HL-60/S4 treated with retinoic acid at 250 ng/mL for 4 days and 3 days (cell line): ENCODE measurements at regions not wholly inside any gene's neighbourhood (a gene's known extent, or its start where the extent isn't known, plus 50 kb on each side); places are given as distances from the start of the nearest gene placed in this dataset.

Experiments used
- in situ Hi-C: fragments of 300-500 bp; cut with MboI; formaldehyde crosslinking; loops from 2 replicates; pipeline ENCODE4 v1.7.0; 2022; ENCODE audit warnings: low sequenced_read_pairs

DNA sequence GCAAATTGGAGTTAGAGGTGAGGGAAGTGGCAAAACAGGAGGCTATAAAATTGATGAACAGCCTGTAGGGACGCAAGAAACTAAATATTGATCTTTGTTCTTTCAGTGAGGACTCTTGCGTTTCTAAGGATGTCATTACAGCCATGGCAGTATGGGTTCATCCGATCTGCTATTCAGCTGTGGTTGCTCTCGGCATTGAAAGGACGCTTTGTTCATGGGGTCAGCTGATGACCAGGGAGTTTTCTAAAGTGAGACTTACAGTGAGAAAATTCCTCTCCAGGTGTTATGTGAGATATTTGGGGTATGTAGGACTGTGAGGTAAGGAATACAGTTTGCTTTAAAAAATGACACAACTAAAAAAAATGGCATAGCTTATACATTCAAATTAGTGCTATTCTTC is 52.7 kb upstream of the PELI1 start:
- in situ Hi-C loops = no loop called here

GRCh38 chr2:64201151-64201550 is 56.9 kb upstream of the PELI1 start:
- in situ Hi-C loops = no loop called here

GRCh38 chr2:64202206-64202845 is 58.1 kb upstream of the PELI1 start:
- in situ Hi-C loops = no loop called here

- in situ Hi-C loops = no loop called here
Observed at GRCh38 chr2:64203131-64203857, 59.1 kb upstream of the PELI1 start.

- in situ Hi-C loops = no loop called here
Observed at GRCh38 chr2:64203858-64204632, 59.8 kb upstream of the PELI1 start.

GRCh38 chr2:64204703-64205102 is 60.5 kb upstream of the PELI1 start:
- in situ Hi-C loops = no loop called here

GRCh38 chr2:64205415-64205814 is 61.2 kb upstream of the PELI1 start:
- in situ Hi-C loops = no loop called here

- in situ Hi-C loops = no loop called here
Observed at GRCh38 chr2:64207573-64207972, 63.4 kb upstream of the PELI1 start.

GRCh38 chr2:64210816-64211215 is 66.6 kb upstream of the PELI1 start:
- in situ Hi-C loops = no loop called here

- in situ Hi-C loops = no loop called here
Observed at GRCh38 chr2:64211276-64211921, 67.2 kb upstream of the PELI1 start.

DNA sequence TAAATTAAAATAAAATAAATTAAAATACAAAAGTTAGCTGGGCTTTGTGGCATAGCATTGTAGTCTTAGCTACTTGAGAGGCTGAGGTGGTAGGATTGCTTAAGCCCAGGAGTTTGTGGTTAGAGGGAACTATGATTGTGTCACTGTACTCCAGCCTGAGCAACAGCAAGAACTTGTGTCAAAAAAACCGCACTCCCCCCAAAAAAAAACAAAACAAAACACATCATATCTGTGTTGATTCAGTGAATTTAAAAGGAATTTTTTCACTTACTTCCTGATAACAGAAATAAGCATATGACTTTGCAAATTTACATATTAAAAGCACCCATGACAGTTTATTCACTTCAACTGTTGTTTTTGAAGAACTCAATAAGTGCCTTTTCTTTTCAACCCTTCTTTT is 68.1 kb upstream of the PELI1 start:
- in situ Hi-C loops = no loop called here

DNA sequence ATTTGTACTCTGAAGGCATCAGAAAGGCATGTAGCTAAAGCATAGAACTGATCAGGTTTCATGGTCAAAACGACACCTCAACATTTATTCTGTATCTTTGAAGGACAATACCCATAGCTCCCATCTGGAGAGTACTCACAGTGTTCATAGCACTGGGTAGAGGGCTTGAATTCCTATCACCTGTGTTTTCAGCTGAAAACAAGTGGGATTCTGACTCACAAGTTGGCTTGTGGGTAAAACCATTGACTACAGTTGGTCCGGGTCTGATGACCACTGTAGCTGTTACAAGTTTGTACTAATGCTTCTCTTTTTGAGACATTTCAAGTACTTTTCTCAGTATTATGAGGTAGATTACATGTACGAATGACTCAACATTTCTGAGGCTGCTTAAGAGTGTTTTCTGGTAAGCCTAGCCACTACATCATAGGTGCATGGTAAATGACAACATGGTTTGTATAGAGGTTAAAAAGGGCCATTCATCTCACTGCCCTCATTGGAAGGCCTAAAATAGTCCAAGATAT is 68.6 kb upstream of the PELI1 start:
- in situ Hi-C loops = no loop called here

DNA sequence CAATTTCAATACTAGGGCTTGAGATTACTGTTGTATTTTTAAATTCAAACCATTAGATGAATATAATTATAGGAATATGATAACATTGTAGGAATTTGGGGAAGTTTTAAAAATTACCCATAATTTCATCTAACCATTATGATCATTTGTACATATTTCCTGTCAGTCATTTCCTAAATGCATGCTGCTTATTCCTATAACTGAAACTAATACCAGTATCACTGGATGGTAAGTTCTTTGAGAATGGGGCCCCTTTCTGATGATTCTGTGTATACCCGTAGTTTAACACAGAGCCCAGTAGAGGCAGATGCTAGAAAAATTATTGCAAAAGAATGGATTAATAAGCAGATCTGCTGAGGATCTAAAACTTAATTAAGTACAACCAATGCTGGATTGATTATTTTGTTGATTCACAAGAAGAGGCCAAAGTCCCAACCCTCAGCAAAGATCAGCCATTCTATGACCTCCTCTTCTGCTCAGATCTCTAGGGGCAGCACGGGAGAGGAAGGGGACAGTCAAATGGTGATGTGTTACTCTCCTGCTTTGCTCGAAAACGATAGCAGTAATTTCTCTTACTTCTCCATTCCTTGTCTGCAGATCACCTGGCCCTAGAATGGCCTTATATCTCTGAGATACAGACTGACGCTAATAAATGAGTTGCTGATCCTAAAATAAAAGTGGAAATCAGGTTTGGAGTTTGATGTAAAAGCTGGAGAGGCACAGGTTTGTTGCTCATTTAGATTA is 69.5 kb upstream of the PELI1 start:
- in situ Hi-C loops = no loop called here

DNA sequence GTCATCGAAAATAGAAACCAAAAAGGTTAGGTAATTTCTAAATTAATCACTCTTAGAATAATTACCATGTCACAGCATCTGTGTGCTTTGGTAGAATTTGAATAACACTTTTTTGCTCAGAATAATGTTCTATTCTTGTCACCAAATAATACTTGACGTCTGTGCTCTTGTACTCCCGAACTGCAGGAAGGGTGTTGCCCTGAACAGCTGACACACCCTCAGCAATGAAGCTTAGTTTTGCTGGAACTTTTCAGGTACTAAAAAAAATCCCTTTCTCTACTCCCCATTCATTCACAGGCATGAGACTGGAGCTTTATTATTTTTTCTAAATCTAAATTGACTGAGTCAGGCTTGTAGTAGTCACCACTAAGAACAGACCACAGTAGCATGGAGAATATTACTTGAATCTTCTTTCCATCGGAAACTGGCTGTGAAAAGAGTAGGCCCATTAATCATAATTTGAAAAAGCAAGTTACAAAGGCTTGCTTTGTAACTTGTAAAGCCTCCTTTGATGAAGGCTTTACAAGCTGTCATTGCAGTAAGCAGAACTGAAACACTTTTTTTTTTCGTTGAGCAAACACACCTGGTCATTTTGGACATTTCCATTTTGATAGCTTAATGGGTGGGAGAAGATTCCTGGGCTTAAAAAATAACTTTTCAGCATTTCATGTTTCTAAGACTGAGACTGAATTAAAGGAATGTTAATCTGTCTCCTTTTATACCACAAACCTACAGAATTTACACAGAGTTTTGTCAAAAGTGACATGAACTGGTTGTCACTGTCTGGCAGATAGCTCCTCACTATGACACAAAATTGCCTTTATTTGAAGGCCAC is 70.3 kb upstream of the PELI1 start:
- in situ Hi-C loops = no loop called here

- in situ Hi-C loops = no loop called here
Observed at GRCh38 chr2:64217198-64217869, 73.1 kb upstream of the PELI1 start.

DNA sequence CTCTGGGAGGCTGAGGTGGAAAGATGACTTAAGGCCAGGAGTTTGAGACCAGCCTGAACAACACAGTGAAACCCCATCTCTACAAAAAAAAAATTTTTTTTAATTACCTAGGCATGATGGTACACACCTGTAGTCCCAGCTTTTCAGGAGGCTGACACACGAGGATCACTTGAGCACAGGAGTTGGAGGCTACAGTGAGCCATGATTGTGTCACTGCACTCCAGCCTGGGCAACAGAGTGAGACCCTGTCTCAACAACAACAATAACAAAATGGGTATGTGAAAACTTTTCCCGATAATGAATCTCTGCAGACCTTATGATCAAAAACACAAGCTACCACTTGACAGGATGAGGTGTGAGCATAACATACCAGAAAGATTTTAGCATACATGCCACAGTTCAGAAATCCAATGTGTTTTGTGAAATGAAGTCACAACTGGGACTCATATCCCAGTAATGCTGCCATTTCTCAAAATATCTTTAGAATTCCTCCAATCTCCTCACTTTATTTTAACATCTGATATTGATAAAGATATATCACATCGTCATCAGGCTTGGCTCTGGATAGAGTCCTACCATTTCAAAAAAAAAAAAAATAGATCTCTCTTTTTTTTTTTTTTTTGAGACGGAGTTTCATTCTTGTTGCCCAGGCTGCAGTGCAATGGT is 74.0 kb upstream of the PELI1 start:
- in situ Hi-C loops = no loop called here

DNA sequence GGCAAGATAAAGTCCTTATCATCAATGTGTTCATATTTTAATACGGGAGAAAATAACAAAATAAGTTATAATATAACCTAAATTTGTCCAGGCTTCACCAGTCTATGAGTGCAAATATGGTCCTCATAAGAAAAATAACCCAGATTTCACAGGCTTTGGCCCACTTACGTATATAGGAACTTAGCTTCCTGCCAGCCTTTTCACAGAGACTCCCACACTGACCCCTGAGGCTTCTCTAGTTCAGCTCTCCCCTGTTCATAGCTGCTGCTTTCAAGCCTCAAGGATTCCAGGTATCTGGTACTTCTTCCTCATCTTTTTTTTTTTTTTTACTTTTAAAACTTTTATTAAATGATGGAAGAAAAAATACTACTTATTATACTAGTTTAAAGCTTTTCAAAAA is 74.9 kb upstream of the PELI1 start:
- in situ Hi-C loops = no loop called here

- in situ Hi-C loops = no loop called here
Observed at GRCh38 chr2:64220265-64220664, 76.0 kb upstream of the PELI1 start.
